A673 (cell line): ENCODE measurements at regions not wholly inside any gene's neighbourhood (a gene's known extent, or its start where the extent isn't known, plus 50 kb on each side); places are given as distances from the start of the nearest gene placed in this dataset.
"Not testable (repeated sequence)": the region's sequence is repeated elsewhere in the genome, so short reads cannot be mapped to it uniquely, and the experiment has no call there.

Experiments
- BruUV-seq: library from RNA; stranded (reverse); fragments of 400-500 nt; replicated peaks from 2 replicates; lab custom pipeline; 2021; lab: Mats Ljungman, UMichigan
- CTCF ChIA-PET: fragments of 300-600 bp; sonication (Branson Sonifier 250); formaldehyde crosslinking; loops from one replicate; lab custom pipeline; 2022; ENCODE audit warnings: antibody characterized with exemption; lab: Charles Lee
- POLR2A ChIA-PET: fragments of 300-600 bp; sonication (Branson Sonifier 250); formaldehyde crosslinking; loops from one replicate; lab custom pipeline; 2022; ENCODE audit warnings: antibody characterized with exemption; ENCODE audit not compliant: low non-redundant PET; lab: Charles Lee
- DNase-seq: peaks from one replicate; pipeline ENCODE4 v3.0.0-alpha.2; 2015; ENCODE audit warnings: low spot score
- H3K27ac ChIP-seq: fragments of 200-600 bp; sonication (generic); 2 replicates; pipeline ENCODE4 v1.5.1; 2016; ENCODE audit warnings: mixed run types, low read depth, mild to moderate bottlenecking, mixed read lengths, antibody characterized with exemption, low read length; ENCODE audit not compliant: poor library complexity, severe bottlenecking
- H3K27me3 ChIP-seq: fragments of 200-600 bp; sonication (generic); replicated peaks from 2 replicates; pipeline ENCODE4 v1.6.1; 2017; ENCODE audit warnings: mixed run types, low read depth, mild to moderate bottlenecking, mixed read lengths, antibody characterized with exemption, low read length; ENCODE audit not compliant: insufficient read depth, poor library complexity
- H3K36me3 ChIP-seq: fragments of 200-600 bp; sonication (generic); 2 replicates; pipeline ENCODE4 v1.6.1; 2016; ENCODE audit warnings: mixed run types, mild to moderate bottlenecking, mixed read lengths, antibody characterized with exemption, low read length; ENCODE audit not compliant: insufficient read depth, poor library complexity, severe bottlenecking
- H3K4me1 ChIP-seq: fragments of 200-600 bp; sonication (generic); 2 replicates; pipeline ENCODE4 v1.6.1; 2017; ENCODE audit warnings: mixed run types, mild to moderate bottlenecking, mixed read lengths, antibody characterized with exemption, low read length; ENCODE audit not compliant: insufficient read depth, poor library complexity, severe bottlenecking
- H3K4me3 ChIP-seq: fragments of 200-600 bp; sonication (generic); 2 replicates; pipeline ENCODE4 v1.5.1; 2016; ENCODE audit warnings: low read depth, mixed run types, mild to moderate bottlenecking, mixed read lengths, low read length; ENCODE audit not compliant: poor library complexity, severe bottlenecking
- H3K9me3 ChIP-seq: fragments of 200-600 bp; sonication (generic); 2 replicates; pipeline ENCODE4 v1.6.1; 2016; ENCODE audit warnings: mixed run types, low read depth, mild to moderate bottlenecking, mixed read lengths, antibody characterized with exemption, low read length; ENCODE audit not compliant: poor library complexity, severe bottlenecking
- CTCF ChIP-seq: fragments of 300-800, 200-600 bp; sonication (generic); conservative IDR thresholded peaks from 2 replicates; pipeline ENCODE4 v1.5.1; 2017; ENCODE audit warnings: low read depth, mild to moderate bottlenecking, antibody characterized with exemption, low read length, moderate library complexity, mixed read lengths
- EZH2 ChIP-seq: fragments of 200-600 bp; sonication (generic); IDR thresholded peaks from 2 replicates; pipeline ENCODE4 v1.6.1; 2017; ENCODE audit warnings: borderline replicate concordance, low read depth, mild to moderate bottlenecking, mixed read lengths, antibody characterized with exemption, low read length; ENCODE audit not compliant: poor library complexity, severe bottlenecking
- intact Hi-C: fragments of 100-400 bp; cut with micrococcal nuclease; formaldehyde crosslinking; loops from one replicate; pipeline ENCODE4 v1.10.0; 2022; ENCODE audit not compliant: unreplicated experiment

GRCh38 chr5:67984546-67984945, 231.0 kb upstream of the PIK3R1 start:
- Histone ChIP-seq H3K36me3 (no peaks in the 10 kb centered on the region), H3K9me3 (no peaks in the 10 kb centered on the region), H3K4me1 (no peaks in the 10 kb centered on the region), H3K27ac (no peak overlapping the region), H3K4me3 (no peak overlapping the region), H3K27me3 (no peaks in the 10 kb centered on the region)
- no peak for TF ChIP-seq EZH2
- TF ChIP-seq CTCF: no peak
- BruUV-seq: no TSS peak
- CTCF ChIA-PET: no interaction called here
- POLR2A ChIA-PET: no interaction called here
- DNase-seq: no peak
- intact Hi-C loops: no loop called here

- ChIA-PET CTCF (no interaction called here), POLR2A (no interaction called here)
- Histone ChIP-seq H3K27me3 (no peaks in the 10 kb centered on the region), H3K9me3 (no peaks in the 10 kb centered on the region), H3K4me3 (no peak overlapping the region), H3K27ac (no peak overlapping the region), H3K4me1 (no peaks in the 10 kb centered on the region), H3K36me3 (no peaks in the 10 kb centered on the region)
- intact Hi-C loops: no loop called here
- DNase-seq: peak; percentile 45
- no TSS peak for BruUV-seq
- TF ChIP-seq EZH2: no peak
- TF ChIP-seq CTCF: no peak
Observed at GRCh38 chr5:67983251-67984110, 232.1 kb upstream of the PIK3R1 start.

DNA sequence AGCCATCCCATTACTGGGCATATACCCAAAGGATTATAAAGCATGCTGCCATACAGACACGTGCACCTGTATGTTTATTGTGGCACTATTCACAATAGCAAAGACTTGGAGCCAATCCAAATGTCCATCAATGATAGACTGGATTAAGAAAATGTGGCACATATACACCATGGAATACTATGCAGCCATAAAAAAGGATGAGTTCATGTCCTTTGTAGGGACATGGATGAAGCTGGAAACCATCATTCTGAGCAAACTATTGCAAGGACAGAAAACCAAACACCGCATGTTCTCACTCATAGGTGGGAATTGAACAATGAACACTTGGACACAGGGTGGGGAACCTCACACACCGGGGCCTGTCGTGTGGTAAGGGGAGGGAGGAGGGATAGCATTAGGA, 233.4 kb upstream of the PIK3R1 start:
- not testable (repeated sequence) for BruUV-seq

GRCh38 chr5:67978171-67978570, 237.4 kb upstream of the PIK3R1 start:
- Histone ChIP-seq H3K36me3 (no peaks in the 10 kb centered on the region), H3K4me1 (no peaks in the 10 kb centered on the region), H3K9me3 (no peaks in the 10 kb centered on the region), H3K27me3 (no peaks in the 10 kb centered on the region), H3K4me3 (no peak overlapping the region), H3K27ac (no peak overlapping the region)
- intact Hi-C loops: no loop called here
- TF ChIP-seq CTCF: no peak
- TF ChIP-seq EZH2: no peak
- BruUV-seq: no TSS peak
- POLR2A ChIA-PET: no interaction called here
- DNase-seq: no peak
- CTCF ChIA-PET: no interaction called here

More for the DNA sequence above, 233.4 kb upstream of the PIK3R1 start:
- H3K4me3 ChIP-seq, H3K27ac ChIP-seq, intact Hi-C loops, POLR2A ChIA-PET, H3K27me3 ChIP-seq, H3K4me1 ChIP-seq, DNase-seq, H3K9me3 ChIP-seq, H3K36me3 ChIP-seq, CTCF ChIA-PET: not testable (repeated sequence)
